Endothelial cell of umbilical vein (primary cell): ENCODE measurements at regions not wholly inside any gene's neighbourhood (a gene's known extent, or its start where the extent isn't known, plus 50 kb on each side); places are given as distances from the start of the nearest gene placed in this dataset.

Experiments used
- BruUV-seq: library from RNA; stranded (reverse); fragments of 400-500 nt; replicated peaks from 2 replicates; lab custom pipeline; 2021; lab: Mats Ljungman, UMichigan
- CTCF ChIA-PET: fragments of 300-600, 350-600 bp; sonication (Branson Sonifier 250); formaldehyde crosslinking; loops from one replicate; lab custom pipeline; 2021; ENCODE audit warnings: antibody characterized with exemption, inconsistent platforms; lab: Charles Lee
- POLR2A ChIA-PET: fragments of 300-600, 350-600 bp; sonication (Branson Sonifier 250); formaldehyde crosslinking; loops from one replicate; lab custom pipeline; 2021; ENCODE audit warnings: antibody characterized with exemption, inconsistent platforms; lab: Charles Lee
- DNase-seq: peaks from one replicate; pipeline ENCODE4 v3.0.0-alpha.2; 2011; ENCODE audit warnings: low read depth, low spot score
- FAIRE-seq: peaks from 2 replicates; lab custom pipeline; 2011; peaks lifted over from hg19 to GRCh38; lab: Jason Lieb, UNC
- H2AFZ ChIP-seq: 2 replicates; pipeline ENCODE4 v1.6.0; 2012; ENCODE audit warnings: low read depth, low read length, control low read depth, inconsistent platforms
- H3K27ac ChIP-seq: 2 replicates; pipeline ENCODE4 v1.5.1; 2011; ENCODE audit warnings: low read depth, mild to moderate bottlenecking, control low read depth, low read length, moderate library complexity; ENCODE audit not compliant: insufficient read depth
- H3K27me3 ChIP-seq, 2 experiments: 2 replicates each; pipeline versions ENCODE4 v1.6.0 to v1.6.1; 2011; ENCODE audit warnings: low read length in 2 of 2, mixed read lengths in 1 of 2; ENCODE audit not compliant: control insufficient read depth in 2 of 2, insufficient read depth in 2 of 2
- H3K36me3 ChIP-seq, 2 experiments: 2 replicates in 1 of 2; 3 replicates in 1 of 2; pipeline ENCODE4 v1.5.1; 2011; ENCODE audit warnings: low read length in 2 of 2, mild to moderate bottlenecking in 1 of 2, moderate library complexity in 1 of 2; ENCODE audit not compliant: control insufficient read depth in 2 of 2, insufficient read depth in 2 of 2; ENCODE audit errors: extremely low read depth in 1 of 2
- H3K4me1 ChIP-seq: 3 replicates; pipeline ENCODE4 v1.5.1; 2011; ENCODE audit warnings: mild to moderate bottlenecking, low read length; ENCODE audit not compliant: control insufficient read depth, insufficient read depth; ENCODE audit errors: extremely low read depth
- H3K4me2 ChIP-seq: 2 replicates; pipeline ENCODE4 v1.6.1; 2011; ENCODE audit warnings: low read length, control low read depth, mixed read lengths; ENCODE audit not compliant: insufficient read depth
- H3K4me3 ChIP-seq, 3 experiments: fragments of 200-600 bp in 1 of 3; sonication (generic), shearing (Covaris generic) in 1 of 3; replicated peaks in 1 of 3; 2 replicates each; pipeline ENCODE4 v1.5.1; 2011 to 2016; ENCODE audit warnings: control low read depth in 3 of 3, low read length in 3 of 3, mild to moderate bottlenecking in 2 of 3, inconsistent platforms in 1 of 3, low read depth in 1 of 3, moderate library complexity in 1 of 3; ENCODE audit not compliant: insufficient read depth in 1 of 3
- H3K79me2 ChIP-seq: 2 replicates; pipeline ENCODE4 v1.6.0; 2012; ENCODE audit warnings: low read length, inconsistent platforms; ENCODE audit not compliant: control insufficient read depth, insufficient read depth
- H3K9ac ChIP-seq: replicated peaks from 2 replicates; pipeline ENCODE3; 2011; ENCODE audit warnings: low read length, control low read depth; ENCODE audit not compliant: insufficient read depth; ENCODE audit errors: extremely low read depth
- H3K9me1 ChIP-seq: replicated peaks from 3 replicates; pipeline ENCODE4 v1.6.0; 2011; ENCODE audit warnings: mild to moderate bottlenecking, low read length; ENCODE audit not compliant: control insufficient read depth, insufficient read depth; ENCODE audit errors: extremely low read depth
- H3K9me3 ChIP-seq: replicated peaks from 2 replicates; pipeline ENCODE4 v1.5.1; 2012; ENCODE audit warnings: low read length, inconsistent platforms; ENCODE audit not compliant: control insufficient read depth, insufficient read depth
- H4K20me1 ChIP-seq: replicated peaks from 2 replicates; pipeline ENCODE3; 2011; ENCODE audit warnings: mild to moderate bottlenecking, low read length; ENCODE audit not compliant: control insufficient read depth, insufficient read depth; ENCODE audit errors: extremely low read depth
- EZH2 ChIP-seq: IDR thresholded peaks from 2 replicates; pipeline ENCODE4 v1.6.1; 2012; ENCODE audit warnings: borderline replicate concordance, low read depth, mild to moderate bottlenecking, moderate library complexity, low read length, inconsistent platforms; ENCODE audit not compliant: severe bottlenecking
- FOS ChIP-seq: IDR thresholded peaks from 2 replicates; pipeline ENCODE4 v1.6.1; 2011; ENCODE audit warnings: mild to moderate bottlenecking, low read length, moderate library complexity, borderline replicate concordance; ENCODE audit not compliant: insufficient read depth
- GATA2 ChIP-seq: IDR thresholded peaks from 2 replicates; pipeline ENCODE4 v1.7.0; 2011; ENCODE audit warnings: low read depth, mild to moderate bottlenecking, moderate library complexity, mixed read lengths, low read length; ENCODE audit not compliant: insufficient read length, insufficient read depth
- JUN ChIP-seq: IDR thresholded peaks from 2 replicates; pipeline ENCODE4 v1.6.1; 2011; ENCODE audit warnings: borderline replicate concordance, low read depth; ENCODE audit not compliant: insufficient read length, insufficient read depth
- MYC ChIP-seq: IDR thresholded peaks from one replicate; pipeline ENCODE4 v1.6.1; 2011; ENCODE audit warnings: mild to moderate bottlenecking, low read depth, low read length
- POLR2A ChIP-seq: IDR thresholded peaks from 2 replicates; pipeline ENCODE4 v1.6.1; 2012; ENCODE audit warnings: low read depth, mild to moderate bottlenecking, control low read depth, low read length
- POLR2AphosphoS5 ChIP-seq: IDR thresholded peaks from 2 replicates; pipeline ENCODE4 v1.6.1; 2012; ENCODE audit warnings: low read depth, mild to moderate bottlenecking, control low read depth, low read length, moderate library complexity; ENCODE audit not compliant: insufficient read depth
- dilution Hi-C: fragments of 300-500 bp; cut with MboI; formaldehyde crosslinking; loops from one replicate; pipeline ENCODE4 v1.15.0; 2019; ENCODE audit warnings: low sequenced_read_pairs; ENCODE audit not compliant: extremely low pct_ligation_motif_present
- intact Hi-C: fragments of 100-400 bp; cut with micrococcal nuclease; formaldehyde crosslinking; loops from one replicate; pipeline ENCODE4 v1.10.0; 2022
- TF ChIP-seq, protein P1 (sequence below), 2 donors: IDR thresholded peaks; 1 replicate in 1 of 2; 2 replicates in 1 of 2; pipeline ENCODE4 v1.5.1; 2011; ENCODE audit warnings: low read length in 2 of 2, mild to moderate bottlenecking in 2 of 2, moderate library complexity in 2 of 2, control low read depth in 1 of 2, inconsistent platforms in 1 of 2, low read depth in 1 of 2; ENCODE audit not compliant: insufficient read depth in 1 of 2; ENCODE audit errors: extremely low read depth in 1 of 2
- TF ChIP-seq, protein P2 (sequence below): IDR thresholded peaks from 2 replicates; pipeline ENCODE4 v1.6.1; 2011; ENCODE audit not compliant: insufficient read depth, insufficient read length

DNA sequence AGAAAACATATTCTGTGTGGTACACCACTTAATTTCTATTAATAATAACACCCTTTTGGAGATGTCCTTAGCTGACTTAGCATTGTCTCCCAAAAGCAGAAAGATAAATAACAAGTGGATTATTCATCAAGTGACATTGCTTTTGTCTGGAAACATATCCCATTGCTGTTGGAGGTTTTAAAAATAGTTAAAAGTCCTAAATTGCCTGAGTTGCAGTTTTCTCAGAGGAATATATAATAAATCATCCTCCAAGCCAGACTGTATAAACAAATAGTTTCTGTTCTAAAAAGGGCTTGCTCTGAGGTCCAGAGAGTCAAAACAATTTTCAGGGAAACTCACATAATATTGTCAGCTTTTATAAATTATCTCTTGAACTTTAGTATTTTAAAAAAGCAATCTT lies 60.4 kb upstream of the CD96 start:
- H4K20me1 ChIP-seq, result no peaks in the 10 kb centered on the region
- dilution Hi-C loops, result no loop called here

More for the DNA sequence above, 60.4 kb upstream of the CD96 start:
- Histone ChIP-seq H3K79me2 (no peaks in the 10 kb centered on the region), H3K4me2 (no peak overlapping the region), H3K9me1 (no peaks in the 10 kb centered on the region), H3K27ac (no peak overlapping the region), H3K36me3 (no peaks in the 10 kb centered on the region), H2AFZ (no peak overlapping the region), H3K4me3 (no peak overlapping the region), H3K9ac (no peak overlapping the region), H3K9me3 (no peaks in the 10 kb centered on the region), H3K4me1 (no peaks in the 10 kb centered on the region), H3K27me3 (no peaks in the 10 kb centered on the region)
- ChIA-PET CTCF (no interaction called here), POLR2A (no interaction called here)
- intact Hi-C loops, result no loop called here
- TF ChIP-seq JUN (no peak), EZH2 (no peak), FOS (no peak), MYC (no peak), POLR2AphosphoS5 (no peak), POLR2A (no peak), GATA2 (no peak)
- TF ChIP-seq, protein P1, sequence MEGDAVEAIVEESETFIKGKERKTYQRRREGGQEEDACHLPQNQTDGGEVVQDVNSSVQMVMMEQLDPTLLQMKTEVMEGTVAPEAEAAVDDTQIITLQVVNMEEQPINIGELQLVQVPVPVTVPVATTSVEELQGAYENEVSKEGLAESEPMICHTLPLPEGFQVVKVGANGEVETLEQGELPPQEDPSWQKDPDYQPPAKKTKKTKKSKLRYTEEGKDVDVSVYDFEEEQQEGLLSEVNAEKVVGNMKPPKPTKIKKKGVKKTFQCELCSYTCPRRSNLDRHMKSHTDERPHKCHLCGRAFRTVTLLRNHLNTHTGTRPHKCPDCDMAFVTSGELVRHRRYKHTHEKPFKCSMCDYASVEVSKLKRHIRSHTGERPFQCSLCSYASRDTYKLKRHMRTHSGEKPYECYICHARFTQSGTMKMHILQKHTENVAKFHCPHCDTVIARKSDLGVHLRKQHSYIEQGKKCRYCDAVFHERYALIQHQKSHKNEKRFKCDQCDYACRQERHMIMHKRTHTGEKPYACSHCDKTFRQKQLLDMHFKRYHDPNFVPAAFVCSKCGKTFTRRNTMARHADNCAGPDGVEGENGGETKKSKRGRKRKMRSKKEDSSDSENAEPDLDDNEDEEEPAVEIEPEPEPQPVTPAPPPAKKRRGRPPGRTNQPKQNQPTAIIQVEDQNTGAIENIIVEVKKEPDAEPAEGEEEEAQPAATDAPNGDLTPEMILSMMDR (IDR thresholded peaks at IDR 0.05; ENCODE audit: extremely low read depth in 1 of 2, insufficient read depth in 1 of 2, low read depth in 1 of 2, low read length in 2 of 2), result no peak
- TF ChIP-seq, protein P2, sequence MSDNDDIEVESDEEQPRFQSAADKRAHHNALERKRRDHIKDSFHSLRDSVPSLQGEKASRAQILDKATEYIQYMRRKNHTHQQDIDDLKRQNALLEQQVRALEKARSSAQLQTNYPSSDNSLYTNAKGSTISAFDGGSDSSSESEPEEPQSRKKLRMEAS, result no peak
- DNase-seq (no peak), FAIRE-seq (no peak)
- no TSS peak for BruUV-seq
